Fibroblast of skin of right biceps (primary cell): ENCODE measurements at regions not wholly inside any gene's neighbourhood (a gene's known extent, or its start where the extent isn't known, plus 50 kb on each side); places are given as distances from the start of the nearest gene placed in this dataset.

ENCODE experiments used
- DNase-seq: peaks from one replicate; pipeline ENCODE4 v3.0.0-alpha.2; 2013

DNA sequence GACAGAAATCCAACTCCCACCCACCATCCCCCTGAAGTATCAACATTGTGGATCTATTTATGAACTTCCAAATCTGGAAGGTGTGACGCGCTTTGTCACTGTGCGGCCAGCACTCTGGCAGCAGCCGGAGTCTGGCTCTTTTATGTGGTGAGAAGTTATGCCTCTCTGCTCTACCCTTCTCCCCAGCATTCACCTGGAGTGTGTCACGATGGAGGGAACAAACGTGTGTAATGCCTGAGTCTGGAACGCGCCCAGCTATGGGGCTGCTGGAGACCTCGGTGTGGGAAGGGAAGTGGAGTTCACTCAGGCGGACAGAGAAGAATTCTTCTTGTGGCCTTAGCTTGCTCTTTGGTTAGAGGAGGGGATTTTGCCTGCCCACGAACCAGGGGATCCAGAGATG lies 222.1 kb upstream of the RPL34 start:
- DNase-seq: peak; percentile 22

DNA sequence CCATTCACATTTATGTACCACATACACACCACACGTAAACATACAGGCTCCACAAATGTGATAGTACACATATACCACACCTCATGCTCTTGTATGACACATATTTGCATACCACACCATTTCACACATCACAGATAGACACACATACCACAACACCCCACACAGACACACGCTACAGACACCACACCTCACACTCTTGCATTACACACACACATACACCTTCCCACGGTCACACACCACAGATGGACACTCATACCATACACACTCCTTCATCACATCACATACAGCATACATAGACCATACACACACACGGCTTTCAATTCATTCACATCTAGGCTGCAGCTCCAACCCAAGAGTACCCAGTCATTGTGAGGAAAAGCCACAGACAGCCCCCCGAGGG lies 222.5 kb upstream of the RPL34 start:
- DNase-seq: no peak

GRCh38 chr4:108396900-108397497 lies 223.4 kb upstream of the RPL34 start:
- no peak for DNase-seq

GRCh38 chr4:108395786-108396185 lies 224.6 kb upstream of the RPL34 start:
- DNase-seq: no peak

DNA sequence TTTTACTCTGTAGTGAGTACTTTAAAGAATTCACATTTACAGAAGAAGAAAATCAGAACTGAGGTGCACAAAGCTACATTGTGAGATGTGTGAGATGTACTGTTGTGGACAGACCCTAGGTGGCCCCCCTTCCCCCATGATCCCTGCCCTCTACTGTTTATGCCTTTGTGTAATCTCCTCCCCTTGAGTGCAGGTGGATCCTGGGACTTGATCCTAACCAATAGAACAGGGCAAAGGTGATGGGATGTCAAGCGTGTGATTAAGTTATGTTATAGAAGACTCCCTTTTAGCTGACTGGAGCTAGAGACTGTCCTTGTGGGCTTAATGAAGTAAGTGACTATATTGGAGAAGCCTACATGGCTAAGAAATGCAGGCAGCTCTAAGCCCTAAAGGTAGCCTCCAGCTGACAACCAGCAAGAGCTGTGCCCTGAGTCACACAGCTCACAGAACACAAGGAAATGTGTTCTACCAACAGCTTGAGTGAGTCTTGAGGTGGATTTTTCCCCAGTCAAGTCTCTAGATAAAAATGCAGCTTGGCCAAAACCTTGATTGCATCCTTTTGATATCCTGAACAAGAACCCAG lies 225.2 kb upstream of the LEF1 start:
- no peak for DNase-seq

DNA sequence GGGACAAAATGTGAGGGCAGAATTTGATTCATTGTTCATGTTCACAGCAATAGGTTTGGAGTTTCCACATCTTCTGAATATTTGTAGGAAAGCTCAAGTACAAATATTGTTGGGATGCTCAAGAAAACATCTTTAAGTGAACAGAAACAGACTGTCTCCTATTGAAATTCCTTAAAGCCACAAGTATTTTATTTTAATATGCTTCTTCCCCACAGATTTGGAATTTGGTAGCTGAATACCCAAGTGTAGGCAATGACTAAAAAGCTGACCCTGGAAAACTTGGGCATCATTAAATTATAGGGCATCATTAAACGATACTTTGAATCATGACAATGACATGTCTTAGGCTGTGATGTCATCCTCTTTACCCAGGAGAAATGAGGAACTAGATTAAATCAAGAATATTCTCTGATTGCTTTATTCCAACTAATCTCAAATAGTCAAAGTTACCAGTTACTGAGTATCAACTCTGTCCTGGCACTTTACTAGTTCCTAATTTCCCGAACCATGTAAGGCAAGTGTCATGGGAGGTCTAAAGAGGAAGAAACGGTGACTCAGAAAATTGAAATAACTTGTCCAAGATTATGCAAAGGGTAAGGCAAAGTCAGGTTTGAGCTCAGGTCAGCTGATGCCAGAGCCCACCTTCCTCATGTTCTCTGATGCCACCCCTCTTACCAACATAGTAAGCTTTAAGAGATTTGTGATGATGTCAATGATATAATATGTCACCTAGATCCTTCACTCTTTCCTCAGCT lies 223.1 kb upstream of the LEF1 start:
- DNase-seq: peak; percentile 23

GRCh38 chr4:108385076-108385475 lies 216.3 kb upstream of the LEF1 start:
- no peak for DNase-seq

- DNase-seq: no peak
Measured at GRCh38 chr4:108384544-108384943, 215.8 kb upstream of the LEF1 start.

GRCh38 chr4:108383157-108383556 lies 214.4 kb upstream of the LEF1 start:
- DNase-seq: no peak

- peak; percentile 47 for DNase-seq
Measured at GRCh38 chr4:108382751-108383150, 214.0 kb upstream of the LEF1 start.

- DNase-seq: no peak
Measured at GRCh38 chr4:108378164-108378563, 209.4 kb upstream of the LEF1 start.

DNA sequence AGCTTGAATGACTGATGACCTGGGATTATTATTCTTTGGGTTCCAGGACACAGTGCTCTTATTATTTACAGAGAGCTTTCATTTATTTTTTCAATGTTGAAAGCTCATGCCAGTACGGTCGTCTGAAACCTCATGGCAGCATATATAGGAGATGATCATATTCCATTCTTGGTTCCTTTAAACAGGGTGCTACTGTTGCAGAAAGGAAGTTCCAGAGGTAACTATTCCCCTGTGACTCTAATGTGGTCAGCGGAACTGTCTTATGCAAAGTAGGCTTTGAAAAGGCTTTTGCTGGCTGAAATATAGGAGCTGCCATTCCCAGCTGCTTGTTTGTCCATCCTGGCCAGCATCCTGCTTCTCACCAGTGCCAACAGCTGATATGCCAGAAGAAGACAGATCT lies 208.3 kb upstream of the LEF1 start:
- no peak for DNase-seq

- DNase-seq: no peak
Measured at GRCh38 chr4:108375434-108375833, 206.7 kb upstream of the LEF1 start.

DNA sequence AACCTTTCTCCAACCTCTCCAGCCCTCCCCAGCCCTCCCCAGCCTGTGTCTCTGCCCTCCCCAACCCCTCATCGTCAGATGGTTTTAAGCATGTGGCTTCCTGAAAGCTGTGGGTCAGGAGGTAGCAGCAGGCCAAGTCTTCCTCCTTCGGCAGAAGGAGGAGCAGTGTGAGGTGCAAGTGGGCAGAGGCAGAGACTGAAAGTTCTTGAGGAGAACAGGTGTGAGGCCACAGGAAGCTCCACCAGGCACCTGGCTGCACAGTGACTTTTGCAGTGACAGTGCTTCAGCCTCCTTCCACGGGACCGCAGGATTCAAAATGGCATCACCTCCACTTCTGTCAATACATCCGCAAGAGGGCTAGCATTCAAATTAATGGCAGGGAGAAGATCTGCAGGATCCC lies 203.9 kb upstream of the LEF1 start:
- no peak for DNase-seq

- no peak for DNase-seq
Measured at GRCh38 chr4:108371282-108371681, 202.6 kb upstream of the LEF1 start.

DNA sequence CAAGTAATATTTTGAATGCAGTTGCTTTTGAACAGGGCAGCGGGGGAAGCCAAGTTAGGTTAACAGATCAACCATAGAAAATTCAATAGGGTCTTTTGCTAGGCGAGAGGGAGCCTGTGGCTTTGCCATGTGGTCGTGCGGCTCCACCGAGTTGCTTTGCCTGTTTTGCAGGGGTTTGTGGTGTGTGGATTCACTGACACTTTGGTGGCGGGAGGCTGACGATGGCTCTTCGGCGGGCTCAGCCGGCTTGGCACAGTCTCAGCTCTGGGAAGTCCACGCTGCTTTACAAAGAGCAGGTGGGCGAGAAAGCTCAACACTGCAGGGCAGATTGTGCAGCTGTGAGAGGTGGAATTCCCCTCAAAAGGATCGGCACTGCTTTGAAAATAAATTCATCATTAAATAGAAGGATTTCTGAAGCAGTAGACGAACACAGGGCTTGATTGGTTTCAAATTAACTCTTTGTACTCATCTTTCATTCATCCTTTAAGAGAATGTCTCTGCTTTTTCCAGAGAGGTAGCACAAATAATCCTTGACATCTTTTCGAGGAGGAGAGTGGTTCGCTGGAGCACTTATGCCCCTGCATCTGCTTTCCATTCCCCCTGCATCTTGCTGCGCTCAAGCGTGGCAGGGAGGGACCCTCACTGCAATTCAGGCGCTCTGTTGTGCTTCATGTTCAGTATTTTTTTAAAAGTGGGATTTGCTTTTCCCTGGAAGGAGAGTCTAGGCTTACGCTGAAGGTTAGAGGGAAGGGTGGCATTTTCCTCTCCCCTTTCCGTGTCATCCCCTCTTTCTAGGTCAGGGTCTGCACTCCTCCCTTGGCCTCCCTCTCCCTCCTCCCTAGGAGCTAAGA lies 201.8 kb upstream of the LEF1 start:
- DNase-seq: no peak

DNA sequence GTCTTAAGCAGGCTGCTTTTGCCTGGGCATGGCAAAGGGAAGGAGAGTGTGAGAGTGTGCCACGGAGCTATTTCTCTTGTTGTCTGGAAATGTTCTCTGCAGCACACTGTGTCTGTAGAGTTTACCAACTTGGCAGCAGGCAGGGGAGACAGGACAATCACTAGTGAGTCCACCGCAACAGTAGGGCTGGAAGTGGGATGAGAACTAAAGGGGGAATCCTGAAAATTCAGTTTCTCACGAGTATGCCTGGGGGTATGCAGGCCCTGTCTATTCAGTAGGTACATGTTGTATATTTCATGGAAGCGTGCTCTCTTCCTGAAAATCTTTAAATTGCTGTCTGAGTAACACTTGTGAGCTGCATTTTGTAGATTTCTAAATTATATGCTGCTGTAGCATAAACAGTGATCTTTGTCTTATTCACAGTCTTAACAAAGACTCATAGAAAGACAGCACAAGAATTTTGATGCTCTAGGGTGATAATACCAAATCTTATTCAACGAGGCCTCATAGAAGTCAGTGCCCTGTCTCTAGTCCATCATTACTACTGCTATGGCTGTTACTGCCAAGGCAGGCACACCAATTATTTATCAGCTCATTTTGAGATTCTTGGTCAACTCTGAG lies 200.4 kb upstream of the LEF1 start:
- DNase-seq: no peak

DNA sequence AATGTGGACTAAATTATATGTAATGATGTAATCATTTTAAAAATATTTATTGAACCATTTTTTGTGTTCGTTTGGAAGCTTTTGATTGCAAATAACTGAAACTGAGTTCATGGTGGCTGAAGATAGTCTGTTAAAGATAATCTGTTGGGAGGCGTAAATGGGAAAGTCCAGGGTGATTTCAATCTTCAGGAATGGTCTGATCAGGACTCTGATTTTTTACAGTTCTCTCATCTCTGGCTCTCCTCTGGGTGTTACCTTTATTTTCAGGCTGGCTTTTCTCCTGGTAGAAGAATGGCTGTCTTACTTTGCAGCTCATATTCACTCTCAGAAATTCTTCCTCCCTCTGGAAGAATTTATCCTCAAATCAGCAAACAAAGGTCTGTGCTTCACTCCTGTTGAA lies 199.0 kb upstream of the LEF1 start:
- no peak for DNase-seq

GRCh38 chr4:108366716-108367115 lies 198.0 kb upstream of the LEF1 start:
- no peak for DNase-seq

GRCh38 chr4:108365551-108365950 lies 196.8 kb upstream of the LEF1 start:
- no peak for DNase-seq

DNA sequence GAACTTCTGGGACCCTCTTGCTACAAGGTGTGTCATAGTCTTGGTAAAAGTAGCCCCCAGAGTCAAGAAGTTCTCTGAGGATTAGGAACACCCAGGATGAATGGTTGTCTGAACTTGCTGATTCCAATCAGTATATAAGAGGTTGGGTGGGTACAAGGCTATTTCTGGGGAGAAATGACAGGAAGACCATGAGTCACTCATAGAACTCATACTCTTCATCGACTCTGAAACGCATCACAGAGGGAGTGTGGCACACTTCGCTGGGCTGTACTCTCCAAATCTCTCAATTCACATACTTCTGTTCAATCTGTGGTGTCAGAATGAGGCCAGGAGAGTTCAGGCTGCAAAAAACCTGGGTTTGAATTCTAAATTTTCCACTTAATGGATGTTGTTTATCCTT lies 193.2 kb upstream of the LEF1 start:
- peak; percentile 32 for DNase-seq

DNA sequence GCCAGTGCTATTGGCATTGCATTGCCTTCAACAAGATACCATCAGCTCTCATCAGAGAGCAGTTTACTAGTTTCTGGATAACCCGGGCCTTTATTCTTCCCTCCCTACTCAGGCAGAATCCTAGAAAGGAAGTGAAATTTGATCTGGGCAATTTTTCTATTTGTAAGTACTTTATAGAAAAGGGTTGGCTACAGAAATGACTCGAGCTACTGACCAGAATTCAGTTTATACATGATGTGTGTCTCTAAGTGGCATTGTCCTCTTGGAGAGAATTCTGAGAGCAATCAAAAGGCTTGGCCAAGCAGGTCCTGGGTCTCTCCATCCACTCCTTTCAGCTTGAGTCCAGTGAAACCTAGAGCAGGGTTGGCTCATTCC lies 192.7 kb upstream of the LEF1 start:
- no peak for DNase-seq

DNA sequence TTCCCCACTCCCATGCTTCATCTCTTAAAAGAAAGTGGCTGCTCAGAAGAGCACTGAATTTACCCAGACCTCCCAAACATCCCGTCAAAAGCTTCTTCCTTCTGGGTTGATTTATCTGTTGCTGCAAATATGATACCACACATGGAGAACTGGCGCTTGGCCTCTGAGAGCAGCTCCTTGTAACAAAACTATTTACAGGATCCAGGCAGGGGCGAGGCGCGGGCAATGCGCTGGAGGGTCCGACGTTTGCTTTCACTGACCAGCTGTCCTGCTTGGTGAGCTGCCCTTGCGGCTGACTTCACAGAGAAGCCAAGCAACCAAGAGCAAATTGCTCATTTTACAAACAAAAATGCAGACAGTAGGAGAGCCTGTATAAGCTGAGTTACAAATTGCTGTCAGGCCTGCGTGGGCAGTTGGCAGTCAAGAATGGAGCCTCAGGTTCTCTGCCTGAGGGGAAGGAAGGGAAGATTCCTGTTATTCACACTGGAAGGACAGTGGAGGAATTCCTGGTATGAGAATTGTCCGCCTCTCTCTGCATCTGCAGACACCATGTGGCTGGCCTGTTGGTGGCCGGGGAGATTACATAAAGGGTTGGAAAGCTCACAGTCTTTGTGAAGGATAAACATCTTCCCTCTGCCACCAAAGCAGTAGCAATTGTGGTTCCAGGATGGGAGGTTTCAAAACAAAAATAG lies 192.2 kb upstream of the LEF1 start:
- peak; percentile 82 for DNase-seq
